ENCODE measurements at regions not wholly inside any gene's neighbourhood (a gene's known extent, or its start where the extent isn't known, plus 50 kb on each side); places are given as distances from the start of the nearest gene placed in this dataset.

DNA sequence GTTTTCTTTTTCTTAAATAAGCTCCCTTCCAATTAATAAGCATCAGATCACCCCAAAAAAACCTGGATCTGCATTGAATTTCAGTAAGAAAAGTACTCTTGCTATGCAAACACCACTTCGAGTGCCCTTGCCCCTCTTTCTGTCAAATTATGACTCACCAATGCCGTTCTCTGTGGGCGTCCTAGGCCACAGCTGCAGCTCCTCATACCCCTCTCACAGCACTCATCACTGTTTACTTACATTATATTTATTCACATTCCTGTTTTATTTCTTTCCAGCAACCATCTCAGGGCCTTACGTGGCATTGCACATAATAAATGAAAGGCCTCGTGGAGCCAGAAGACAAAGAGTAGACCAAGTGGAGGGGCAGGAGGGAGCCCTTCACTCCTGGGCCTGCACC lies 99.1 kb upstream of the CTTNBP2NL start:
- Histone ChIP-seq H3K9me3 (ENCODE audit: control insufficient read depth, insufficient read depth, low read length) (no peaks in the 10 kb centered on the region), H3K4me1 (ENCODE audit: control insufficient read depth, insufficient read depth, low read length) (no peaks in the 10 kb centered on the region), H3K9ac (ENCODE audit: low read depth, low read length) (no peak overlapping the region)

DNA sequence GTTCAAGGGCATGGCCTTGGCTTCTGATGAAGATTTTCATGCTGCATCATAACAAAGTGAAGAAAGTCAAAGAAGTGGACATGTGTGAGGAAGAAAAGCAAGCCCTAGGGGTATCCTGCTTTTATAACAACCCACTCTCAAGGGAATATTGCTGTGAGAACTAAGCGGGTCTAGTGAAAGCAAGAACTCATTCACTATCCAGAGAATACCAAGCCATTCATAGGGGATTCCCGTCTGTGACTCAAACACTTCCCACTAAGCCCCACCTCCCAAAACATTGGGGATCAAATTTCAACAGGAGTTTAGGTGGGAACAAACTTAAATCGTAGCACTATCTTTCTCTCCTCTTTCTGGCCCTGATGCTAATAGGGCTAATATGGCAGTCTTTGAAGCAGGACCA lies 98.5 kb upstream of the CTTNBP2NL start:
- no peaks in the 10 kb centered on the region for H3K27me3 ChIP-seq (ENCODE audit: control insufficient read depth, insufficient read depth, low read length)
- no peaks in the 10 kb centered on the region for H3K4me1 ChIP-seq (ENCODE audit: control insufficient read depth, insufficient read depth, low read length)
- H3K9me3 ChIP-seq (ENCODE audit: control insufficient read depth, insufficient read depth, low read length), result no peaks in the 10 kb centered on the region
- no peak overlapping the region for H3K27ac ChIP-seq (ENCODE audit: low read depth, low read length)
- no peak overlapping the region for H3K9ac ChIP-seq (ENCODE audit: low read depth, low read length)
- no peak overlapping the region for H3K4me3 ChIP-seq (ENCODE audit: low read depth, low read length)
- H3K36me3 ChIP-seq (ENCODE audit: control insufficient read depth, insufficient read depth, low read length), result no peaks in the 10 kb centered on the region

More for the DNA sequence above, 99.1 kb upstream of the CTTNBP2NL start:
- no peak overlapping the region for H3K27ac ChIP-seq (ENCODE audit: low read depth, low read length)
- no peaks in the 10 kb centered on the region for H3K27me3 ChIP-seq (ENCODE audit: control insufficient read depth, insufficient read depth, low read length)
- no peaks in the 10 kb centered on the region for H3K36me3 ChIP-seq (ENCODE audit: control insufficient read depth, insufficient read depth, low read length)
- no peak overlapping the region for H3K4me3 ChIP-seq (ENCODE audit: low read depth, low read length)

DNA sequence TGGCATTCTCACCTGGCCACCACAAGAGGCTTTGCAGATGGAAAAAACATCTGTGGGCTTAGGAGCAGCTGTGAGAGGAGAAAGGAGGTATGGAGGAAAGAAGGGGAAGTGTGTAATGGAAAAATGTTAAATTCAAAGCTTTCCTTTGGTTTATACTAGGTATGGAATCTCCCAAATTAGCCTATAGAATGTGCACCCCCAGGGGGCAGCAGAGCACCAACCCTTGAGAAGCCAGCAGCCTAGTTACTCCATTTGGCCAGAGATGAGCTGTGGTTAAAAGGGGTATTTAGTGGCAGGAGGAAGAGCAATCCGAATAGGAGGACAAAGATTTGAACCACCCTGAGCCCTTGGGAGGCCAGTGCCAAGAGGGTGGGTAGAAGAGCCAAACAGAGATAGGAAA lies 97.5 kb upstream of the CTTNBP2NL start:
- H3K36me3 ChIP-seq (ENCODE audit: control insufficient read depth, insufficient read depth, low read length), result no peaks in the 10 kb centered on the region
- no peaks in the 10 kb centered on the region for H3K9me3 ChIP-seq (ENCODE audit: control insufficient read depth, insufficient read depth, low read length)
- no peaks in the 10 kb centered on the region for H3K27me3 ChIP-seq (ENCODE audit: control insufficient read depth, insufficient read depth, low read length)
- no peak overlapping the region for H3K27ac ChIP-seq (ENCODE audit: low read depth, low read length)
- no peak overlapping the region for H3K9ac ChIP-seq (ENCODE audit: low read depth, low read length)
- no peaks in the 10 kb centered on the region for H3K4me1 ChIP-seq (ENCODE audit: control insufficient read depth, insufficient read depth, low read length)
- no peak overlapping the region for H3K4me3 ChIP-seq (ENCODE audit: low read depth, low read length)

DNA sequence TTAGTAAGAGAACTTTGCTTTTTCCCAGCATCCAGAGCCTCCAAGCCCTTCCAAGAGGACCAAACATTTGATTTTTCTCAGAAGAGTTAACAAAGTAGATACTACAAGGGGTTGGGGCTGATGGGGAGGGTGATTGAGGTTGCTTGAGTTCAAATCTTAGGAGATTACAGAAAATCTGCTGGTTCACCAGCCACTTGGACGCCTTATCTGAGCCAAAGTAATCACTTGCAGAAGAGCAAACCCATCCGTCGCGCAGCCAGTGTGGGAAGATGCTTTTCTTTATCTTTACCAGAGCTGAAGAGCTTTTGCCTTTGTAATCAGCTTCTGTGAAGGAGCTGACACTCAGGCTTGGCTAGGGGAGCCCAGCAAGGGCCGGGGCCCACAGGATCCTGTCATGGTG lies 91.9 kb upstream of the CTTNBP2NL start:
- peaks cover 10% of the 10 kb centered on the region for H3K4me1 ChIP-seq (ENCODE audit: control insufficient read depth, insufficient read depth, low read length)
- H3K27ac ChIP-seq (ENCODE audit: low read depth, low read length), result no peak overlapping the region
- H3K36me3 ChIP-seq (ENCODE audit: control insufficient read depth, insufficient read depth, low read length), result no peaks in the 10 kb centered on the region
- no peak overlapping the region for H3K9ac ChIP-seq (ENCODE audit: low read depth, low read length)
- H3K9me3 ChIP-seq (ENCODE audit: control insufficient read depth, insufficient read depth, low read length), result no peaks in the 10 kb centered on the region
- no peaks in the 10 kb centered on the region for H3K27me3 ChIP-seq (ENCODE audit: control insufficient read depth, insufficient read depth, low read length)
- H3K4me3 ChIP-seq (ENCODE audit: low read depth, low read length), result no peak overlapping the region

DNA sequence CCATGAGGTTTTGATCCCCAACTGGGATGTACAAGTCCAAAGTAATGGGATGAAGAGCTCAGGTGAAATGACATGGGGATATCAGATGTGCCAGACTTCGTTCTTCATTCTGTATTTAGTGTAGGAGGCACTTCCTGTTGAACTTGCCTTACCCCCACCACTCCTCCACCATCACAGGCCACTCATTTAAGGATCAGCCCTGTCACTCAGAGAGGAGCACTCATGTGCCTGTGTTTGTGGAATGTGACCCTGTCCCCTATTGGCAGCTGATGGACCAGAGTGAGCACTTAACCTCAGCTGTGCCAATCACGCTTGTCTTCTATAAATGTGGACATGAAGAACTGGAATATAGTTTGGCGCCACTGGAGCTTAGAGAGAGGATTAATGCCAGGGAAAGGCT lies 91.4 kb upstream of the CTTNBP2NL start:
- Histone ChIP-seq H3K36me3 (ENCODE audit: control insufficient read depth, insufficient read depth, low read length) (no peaks in the 10 kb centered on the region), H3K4me3 (ENCODE audit: low read depth, low read length) (no peak overlapping the region), H3K27ac (ENCODE audit: low read depth, low read length) (no peak overlapping the region), H3K9ac (ENCODE audit: low read depth, low read length) (no peak overlapping the region), H3K4me1 (ENCODE audit: control insufficient read depth, insufficient read depth, low read length) (peaks cover 10% of the 10 kb centered on the region), H3K27me3 (ENCODE audit: control insufficient read depth, insufficient read depth, low read length) (no peaks in the 10 kb centered on the region), H3K9me3 (ENCODE audit: control insufficient read depth, insufficient read depth, low read length) (no peaks in the 10 kb centered on the region)

DNA sequence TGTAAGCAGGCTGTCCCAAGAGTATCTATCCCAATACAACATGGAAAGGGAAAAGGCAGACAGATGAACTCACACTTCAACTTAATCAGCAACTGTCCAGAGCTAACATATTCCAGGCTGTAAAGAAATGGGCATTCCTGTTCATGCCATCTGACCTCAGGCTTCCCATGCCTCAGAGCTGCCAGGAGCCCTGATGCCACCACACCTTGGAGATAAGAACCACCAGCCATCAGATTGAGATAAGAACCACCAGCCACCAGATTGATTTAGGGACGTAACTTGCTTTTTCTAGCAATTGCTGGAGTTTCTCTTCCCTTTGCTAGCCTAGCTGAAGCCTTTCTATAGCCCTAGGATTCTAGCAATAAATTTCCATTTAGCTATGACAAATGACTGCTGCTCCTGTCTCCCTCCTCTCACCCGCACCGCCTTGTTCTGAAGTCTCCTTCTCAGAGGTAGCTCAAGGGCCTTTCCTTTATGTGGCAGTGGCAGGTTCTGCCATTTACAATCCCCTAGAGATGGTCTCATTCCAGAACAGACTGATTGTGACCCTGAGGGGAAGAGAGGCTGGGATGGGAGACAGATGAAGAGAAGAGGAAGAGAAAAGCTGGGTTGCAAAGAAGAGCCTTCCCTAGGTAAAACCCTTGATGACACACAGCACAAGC lies 88.0 kb upstream of the CTTNBP2NL start:
- Histone ChIP-seq H3K36me3 (ENCODE audit: control insufficient read depth, insufficient read depth, low read length) (no peaks in the 10 kb centered on the region), H3K9me3 (ENCODE audit: control insufficient read depth, insufficient read depth, low read length) (no peaks in the 10 kb centered on the region), H3K27ac (ENCODE audit: low read depth, low read length) (no peak overlapping the region), H3K4me1 (ENCODE audit: control insufficient read depth, insufficient read depth, low read length) (peaks cover 10% of the 10 kb centered on the region), H3K27me3 (ENCODE audit: control insufficient read depth, insufficient read depth, low read length) (no peaks in the 10 kb centered on the region), H3K9ac (ENCODE audit: low read depth, low read length) (no peak overlapping the region), H3K4me3 (ENCODE audit: low read depth, low read length) (no peak overlapping the region)

DNA sequence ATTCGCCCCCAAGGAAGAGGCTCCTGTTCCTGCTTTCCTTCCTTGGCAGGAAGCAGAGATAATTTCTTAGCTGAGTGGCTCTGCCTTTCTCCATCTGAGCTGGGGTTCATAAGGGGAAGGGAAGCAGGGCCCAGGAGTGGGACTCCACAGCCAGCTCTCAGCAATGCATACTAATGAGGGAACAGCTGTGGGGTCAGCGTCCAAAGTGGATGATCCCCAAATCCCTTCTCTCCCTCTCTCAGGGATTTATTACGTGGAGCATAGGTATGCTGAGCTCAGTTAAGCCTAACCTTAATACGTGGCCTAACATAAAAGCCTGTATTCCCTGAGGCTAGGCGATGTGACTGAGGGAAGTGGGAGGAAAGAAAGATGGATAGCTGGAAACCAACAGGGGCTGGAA lies 87.3 kb upstream of the CTTNBP2NL start:
- H3K9me3 ChIP-seq (ENCODE audit: control insufficient read depth, insufficient read depth, low read length), result no peaks in the 10 kb centered on the region
- H3K36me3 ChIP-seq (ENCODE audit: control insufficient read depth, insufficient read depth, low read length), result no peaks in the 10 kb centered on the region
- H3K4me1 ChIP-seq (ENCODE audit: control insufficient read depth, insufficient read depth, low read length), result peaks cover 10% of the 10 kb centered on the region
- no peak overlapping the region for H3K27ac ChIP-seq (ENCODE audit: low read depth, low read length)
- no peak overlapping the region for H3K9ac ChIP-seq (ENCODE audit: low read depth, low read length)
- H3K4me3 ChIP-seq (ENCODE audit: low read depth, low read length), result no peak overlapping the region
- H3K27me3 ChIP-seq (ENCODE audit: control insufficient read depth, insufficient read depth, low read length), result no peaks in the 10 kb centered on the region

DNA sequence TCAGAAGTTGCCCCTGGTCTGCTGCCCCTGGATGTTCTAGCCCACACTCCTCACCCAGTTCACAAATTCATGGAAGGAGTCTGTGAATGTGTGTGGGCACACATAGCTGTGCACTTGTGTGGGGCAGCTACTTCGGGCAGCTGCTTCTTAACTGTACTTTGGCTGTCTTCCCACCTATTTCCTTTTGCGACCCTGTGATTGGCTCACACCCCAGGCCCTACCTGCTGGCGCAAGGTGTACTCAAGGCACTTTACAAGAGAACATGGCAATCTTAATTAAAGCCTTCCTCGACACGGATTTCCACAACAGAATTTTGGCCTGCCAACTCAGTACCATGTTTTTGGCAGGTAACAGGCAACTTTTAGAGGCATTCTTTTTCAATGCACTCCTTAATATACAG lies 86.5 kb upstream of the CTTNBP2NL start:
- Histone ChIP-seq H3K27ac (ENCODE audit: low read depth, low read length) (no peak overlapping the region), H3K9ac (ENCODE audit: low read depth, low read length) (no peak overlapping the region), H3K27me3 (ENCODE audit: control insufficient read depth, insufficient read depth, low read length) (no peaks in the 10 kb centered on the region), H3K36me3 (ENCODE audit: control insufficient read depth, insufficient read depth, low read length) (no peaks in the 10 kb centered on the region), H3K4me3 (ENCODE audit: low read depth, low read length) (no peak overlapping the region), H3K9me3 (ENCODE audit: control insufficient read depth, insufficient read depth, low read length) (no peaks in the 10 kb centered on the region), H3K4me1 (ENCODE audit: control insufficient read depth, insufficient read depth, low read length) (peaks cover 10% of the 10 kb centered on the region)

DNA sequence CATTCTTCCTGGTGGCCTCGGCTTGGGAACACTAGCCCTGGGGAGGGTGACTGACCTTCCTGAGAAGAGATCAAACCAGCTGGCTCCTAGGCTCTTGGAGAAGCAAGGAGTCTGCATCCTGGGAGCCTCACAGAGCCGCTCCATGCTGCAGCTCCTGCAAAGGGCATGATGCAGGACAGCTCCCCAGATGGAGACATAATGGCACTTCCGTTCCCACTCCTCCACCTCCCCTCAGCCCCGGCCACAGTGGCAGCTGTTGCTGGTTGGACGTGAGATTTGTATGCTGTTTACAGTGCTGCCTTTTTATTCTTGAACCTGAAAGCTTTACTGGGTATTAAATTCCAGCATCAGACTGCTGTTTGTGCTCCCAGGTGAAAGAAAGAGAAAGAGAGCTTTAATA lies 83.7 kb upstream of the CTTNBP2NL start:
- Histone ChIP-seq H3K27ac (ENCODE audit: low read depth, low read length) (no peak overlapping the region), H3K4me3 (ENCODE audit: low read depth, low read length) (no peak overlapping the region), H3K36me3 (ENCODE audit: control insufficient read depth, insufficient read depth, low read length) (no peaks in the 10 kb centered on the region), H3K9me3 (ENCODE audit: control insufficient read depth, insufficient read depth, low read length) (no peaks in the 10 kb centered on the region), H3K9ac (ENCODE audit: low read depth, low read length) (no peak overlapping the region), H3K27me3 (ENCODE audit: control insufficient read depth, insufficient read depth, low read length) (no peaks in the 10 kb centered on the region), H3K4me1 (ENCODE audit: control insufficient read depth, insufficient read depth, low read length) (peaks cover 10% of the 10 kb centered on the region)

DNA sequence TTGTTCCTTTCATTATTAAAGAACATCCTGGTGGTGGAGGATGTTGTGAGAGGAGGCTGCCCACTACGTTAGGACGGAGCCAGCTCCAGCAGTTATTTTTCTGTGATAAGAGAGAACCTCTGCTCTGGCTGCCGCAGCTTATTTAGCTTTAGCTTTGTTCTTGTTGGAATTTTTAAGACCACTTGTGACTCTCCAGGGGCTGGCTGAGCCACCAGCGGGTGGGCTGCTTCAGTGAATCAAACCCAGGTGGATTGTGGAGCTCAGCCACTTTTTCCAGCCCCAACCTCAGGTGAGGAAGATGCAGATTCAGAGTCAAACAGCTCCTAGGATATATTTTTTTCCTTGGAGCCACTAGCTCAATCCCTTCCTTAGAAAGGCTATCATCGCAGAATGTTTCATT lies 83.1 kb upstream of the CTTNBP2NL start:
- H3K9me3 ChIP-seq (ENCODE audit: control insufficient read depth, insufficient read depth, low read length), result no peaks in the 10 kb centered on the region
- H3K27ac ChIP-seq (ENCODE audit: low read depth, low read length), result no peak overlapping the region
- H3K36me3 ChIP-seq (ENCODE audit: control insufficient read depth, insufficient read depth, low read length), result no peaks in the 10 kb centered on the region
- no peak overlapping the region for H3K9ac ChIP-seq (ENCODE audit: low read depth, low read length)
- H3K4me1 ChIP-seq (ENCODE audit: control insufficient read depth, insufficient read depth, low read length), result peaks cover 9% of the 10 kb centered on the region
- no peaks in the 10 kb centered on the region for H3K27me3 ChIP-seq (ENCODE audit: control insufficient read depth, insufficient read depth, low read length)
- H3K4me3 ChIP-seq (ENCODE audit: low read depth, low read length), result no peak overlapping the region

DNA sequence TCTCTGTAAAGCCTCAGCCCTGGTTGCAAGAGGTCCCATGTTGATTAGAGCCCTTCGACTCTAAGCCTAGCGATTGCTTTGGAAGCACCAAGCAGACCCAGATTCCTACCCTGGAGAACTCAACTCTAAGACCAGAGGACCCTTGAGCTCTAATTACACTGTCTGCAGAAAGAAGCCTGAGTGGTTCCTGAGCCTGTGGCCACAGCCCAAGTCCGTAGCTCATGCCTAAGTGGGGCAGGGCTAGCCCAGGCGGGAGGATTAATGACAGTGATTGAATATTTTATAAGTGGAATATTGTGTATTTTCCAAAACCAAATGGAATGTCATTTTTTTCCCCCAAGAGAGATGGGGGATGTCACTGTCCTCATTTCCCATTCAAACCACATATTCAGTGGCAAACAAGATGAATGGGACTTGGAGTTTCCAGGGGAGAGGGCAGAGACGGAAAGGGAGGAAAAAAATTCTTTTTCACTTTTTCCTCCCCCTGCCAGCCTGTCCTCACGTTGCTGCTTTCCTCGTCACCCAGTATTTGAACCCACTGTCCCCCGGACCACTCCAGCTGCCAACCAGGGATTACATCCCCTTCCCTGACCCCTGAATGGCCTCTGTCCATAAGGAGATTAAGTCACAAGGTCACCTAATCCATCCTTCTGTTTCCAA lies 79.6 kb upstream of the CTTNBP2NL start:
- Histone ChIP-seq H3K36me3 (ENCODE audit: control insufficient read depth, insufficient read depth, low read length) (no peaks in the 10 kb centered on the region), H3K4me3 (ENCODE audit: low read depth, low read length) (no peak overlapping the region), H3K27ac (ENCODE audit: low read depth, low read length) (no peak overlapping the region), H3K27me3 (ENCODE audit: control insufficient read depth, insufficient read depth, low read length) (no peaks in the 10 kb centered on the region), H3K9me3 (ENCODE audit: control insufficient read depth, insufficient read depth, low read length) (no peaks in the 10 kb centered on the region), H3K9ac (ENCODE audit: low read depth, low read length) (no peak overlapping the region), H3K4me1 (ENCODE audit: control insufficient read depth, insufficient read depth, low read length) (peaks cover 10% of the 10 kb centered on the region; the same call in 1 of the 2 replicates)

All from HUES48 (cell line).